ENCODE measurements at regions not wholly inside any gene's neighbourhood (a gene's known extent, or its start where the extent isn't known, plus 50 kb on each side); places are given as distances from the start of the nearest gene placed in this dataset.

DNA sequence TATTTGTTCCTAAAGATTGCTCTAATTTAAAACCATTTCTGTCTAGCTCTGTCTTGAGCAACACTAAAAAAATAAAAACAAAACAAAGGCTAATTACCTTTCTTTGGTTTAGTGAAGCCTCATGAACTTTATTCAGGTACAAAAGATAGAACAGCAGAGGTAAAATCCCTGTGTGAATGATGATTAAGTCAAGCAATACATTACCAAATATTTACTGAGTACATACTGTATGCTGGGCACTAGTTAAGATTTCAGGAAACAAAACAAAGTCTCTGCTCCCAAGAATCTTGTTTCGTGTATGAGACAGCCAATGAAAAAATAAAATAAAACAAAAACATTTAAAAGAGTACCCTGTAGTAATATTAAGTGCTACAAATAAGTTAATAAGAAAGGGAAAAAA is 257.5 kb downstream of the RND3 start:
- H4K20me1 ChIP-seq (ENCODE audit: insufficient read depth, low read length, poor library complexity, severe bottlenecking) = no peaks in the 10 kb centered on the region
- H3K4me3 ChIP-seq (ENCODE audit: low read length, poor library complexity, severe bottlenecking) = no peak overlapping the region
- no peak overlapping the region for H3K9ac ChIP-seq (ENCODE audit: low read depth, low read length, poor library complexity, severe bottlenecking)
- H3K9me2 ChIP-seq (replicated peaks; ENCODE audit: low read depth, low read length) = no peaks in the 10 kb centered on the region
- no peaks in the 10 kb centered on the region for H3K36me3 ChIP-seq (ENCODE audit: insufficient read depth, low read length)
- TF ChIP-seq, protein P1, sequence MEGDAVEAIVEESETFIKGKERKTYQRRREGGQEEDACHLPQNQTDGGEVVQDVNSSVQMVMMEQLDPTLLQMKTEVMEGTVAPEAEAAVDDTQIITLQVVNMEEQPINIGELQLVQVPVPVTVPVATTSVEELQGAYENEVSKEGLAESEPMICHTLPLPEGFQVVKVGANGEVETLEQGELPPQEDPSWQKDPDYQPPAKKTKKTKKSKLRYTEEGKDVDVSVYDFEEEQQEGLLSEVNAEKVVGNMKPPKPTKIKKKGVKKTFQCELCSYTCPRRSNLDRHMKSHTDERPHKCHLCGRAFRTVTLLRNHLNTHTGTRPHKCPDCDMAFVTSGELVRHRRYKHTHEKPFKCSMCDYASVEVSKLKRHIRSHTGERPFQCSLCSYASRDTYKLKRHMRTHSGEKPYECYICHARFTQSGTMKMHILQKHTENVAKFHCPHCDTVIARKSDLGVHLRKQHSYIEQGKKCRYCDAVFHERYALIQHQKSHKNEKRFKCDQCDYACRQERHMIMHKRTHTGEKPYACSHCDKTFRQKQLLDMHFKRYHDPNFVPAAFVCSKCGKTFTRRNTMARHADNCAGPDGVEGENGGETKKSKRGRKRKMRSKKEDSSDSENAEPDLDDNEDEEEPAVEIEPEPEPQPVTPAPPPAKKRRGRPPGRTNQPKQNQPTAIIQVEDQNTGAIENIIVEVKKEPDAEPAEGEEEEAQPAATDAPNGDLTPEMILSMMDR (conservative IDR thresholded peaks at IDR 0.05; ENCODE audit: low read length) = no peak
- TF ChIP-seq EZH2phosphoT487 (IDR thresholded peaks at IDR 0.05; ENCODE audit: borderline replicate concordance) = no peak
- H3K79me2 ChIP-seq (ENCODE audit: insufficient read depth, low read length) = no peaks in the 10 kb centered on the region
- H3F3A ChIP-seq (ENCODE audit: low read depth) = no peaks in the 10 kb centered on the region
- no peaks in the 10 kb centered on the region for H3K9me3 ChIP-seq (ENCODE audit: insufficient read depth, low read depth, low read length)
- H3K4me2 ChIP-seq (ENCODE audit: low read depth, low read length, poor library complexity, severe bottlenecking) = no peak overlapping the region
- no peaks in the 10 kb centered on the region for H3K27me3 ChIP-seq (ENCODE audit: insufficient read depth, low read length, poor library complexity, severe bottlenecking)
- peaks cover 14% of the 10 kb centered on the region for H3K4me1 ChIP-seq (ENCODE audit: insufficient read depth, low read length, poor library complexity, severe bottlenecking)
- no peak overlapping the region for H2AFZ ChIP-seq (ENCODE audit: low read length)

DNA sequence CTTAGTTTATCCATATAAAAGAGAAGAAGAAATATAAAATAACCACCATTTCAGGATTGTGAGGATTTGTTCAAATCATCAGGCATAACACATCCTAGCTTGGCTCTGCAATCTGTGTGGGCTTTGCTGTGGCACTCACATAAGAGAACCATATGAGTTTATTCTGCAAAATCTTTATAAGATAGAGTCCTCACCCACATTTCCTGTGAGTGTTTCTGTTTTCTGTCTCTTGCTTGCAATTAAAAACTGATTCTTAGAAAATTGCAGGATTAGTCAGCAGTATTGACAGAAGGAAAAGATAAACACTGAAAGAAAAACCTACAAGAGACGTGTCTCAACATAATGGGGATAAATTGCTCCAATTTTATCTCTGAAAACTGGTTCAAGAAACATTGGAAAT is 258.5 kb downstream of the RND3 start:
- H3F3A ChIP-seq (ENCODE audit: low read depth) = no peaks in the 10 kb centered on the region
- H3K79me2 ChIP-seq (ENCODE audit: insufficient read depth, low read length) = no peaks in the 10 kb centered on the region
- TF ChIP-seq, protein P1 (conservative IDR thresholded peaks at IDR 0.05; ENCODE audit: low read length) = no peak
- TF ChIP-seq EZH2phosphoT487 (IDR thresholded peaks at IDR 0.05; ENCODE audit: borderline replicate concordance) = no peak
- no peak overlapping the region for H3K9ac ChIP-seq (ENCODE audit: low read depth, low read length, poor library complexity, severe bottlenecking)
- no peaks in the 10 kb centered on the region for H3K36me3 ChIP-seq (ENCODE audit: insufficient read depth, low read length)
- H3K9me3 ChIP-seq (ENCODE audit: insufficient read depth, low read depth, low read length) = no peaks in the 10 kb centered on the region
- H3K4me2 ChIP-seq (ENCODE audit: low read depth, low read length, poor library complexity, severe bottlenecking) = no peak overlapping the region
- H3K4me3 ChIP-seq (ENCODE audit: low read length, poor library complexity, severe bottlenecking) = no peak overlapping the region
- peaks cover 6% of the 10 kb centered on the region for H3K4me1 ChIP-seq (ENCODE audit: insufficient read depth, low read length, poor library complexity, severe bottlenecking)
- H4K20me1 ChIP-seq (ENCODE audit: insufficient read depth, low read length, poor library complexity, severe bottlenecking) = no peaks in the 10 kb centered on the region
- no peak overlapping the region for H2AFZ ChIP-seq (ENCODE audit: low read length)
- no peaks in the 10 kb centered on the region for H3K9me2 ChIP-seq (replicated peaks; ENCODE audit: low read depth, low read length)
- H3K27me3 ChIP-seq (ENCODE audit: insufficient read depth, low read length, poor library complexity, severe bottlenecking) = no peaks in the 10 kb centered on the region

DNA sequence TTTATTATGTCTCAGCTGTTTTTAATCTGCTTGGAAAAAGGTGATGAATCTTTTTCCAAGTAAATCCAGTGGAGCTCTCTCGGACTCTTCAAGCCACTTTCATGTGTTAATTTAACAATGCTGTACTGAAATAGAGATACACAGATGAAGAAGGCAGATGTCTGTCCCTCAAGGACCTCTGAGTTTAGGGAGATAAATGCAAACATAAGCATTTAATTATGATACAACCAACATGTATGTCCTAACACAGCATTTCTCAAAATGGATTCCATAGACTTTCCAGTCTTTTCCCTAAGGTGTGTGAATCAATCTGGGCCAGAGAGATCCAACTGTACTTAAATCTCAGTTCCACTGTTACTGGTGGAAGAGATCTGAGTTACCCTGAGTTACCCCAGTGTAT is 262.4 kb downstream of the RND3 start:
- H3K9me3 ChIP-seq (ENCODE audit: insufficient read depth, low read depth, low read length) = no peaks in the 10 kb centered on the region
- H4K20me1 ChIP-seq (ENCODE audit: insufficient read depth, low read length, poor library complexity, severe bottlenecking) = no peaks in the 10 kb centered on the region

More for the DNA sequence above, 262.4 kb downstream of the RND3 start:
- peaks cover 6% of the 10 kb centered on the region for H3K4me1 ChIP-seq (ENCODE audit: insufficient read depth, low read length, poor library complexity, severe bottlenecking)
- H3F3A ChIP-seq (ENCODE audit: low read depth) = no peaks in the 10 kb centered on the region; the same call in 1 of the 2 replicates
- no peaks in the 10 kb centered on the region for H3K79me2 ChIP-seq (ENCODE audit: insufficient read depth, low read length)
- H3K4me2 ChIP-seq (ENCODE audit: low read depth, low read length, poor library complexity, severe bottlenecking) = no peak overlapping the region
- no peaks in the 10 kb centered on the region for H3K36me3 ChIP-seq (ENCODE audit: insufficient read depth, low read length)
- no peak overlapping the region for H2AFZ ChIP-seq (ENCODE audit: low read length)
- H3K27me3 ChIP-seq (ENCODE audit: insufficient read depth, low read length, poor library complexity, severe bottlenecking) = no peaks in the 10 kb centered on the region
- H3K4me3 ChIP-seq (ENCODE audit: low read length, poor library complexity, severe bottlenecking) = no peak overlapping the region
- H3K9me2 ChIP-seq (replicated peaks; ENCODE audit: low read depth, low read length) = no peaks in the 10 kb centered on the region
- TF ChIP-seq, protein P1 (conservative IDR thresholded peaks at IDR 0.05; ENCODE audit: low read length) = no peak
- H3K9ac ChIP-seq (ENCODE audit: low read depth, low read length, poor library complexity, severe bottlenecking) = no peak overlapping the region

Data from Loucy (cell line).